GM23338 (cell line): ENCODE measurements at regions not wholly inside any gene's neighbourhood (a gene's known extent, or its start where the extent isn't known, plus 50 kb on each side); places are given as distances from the start of the nearest gene placed in this dataset.

Experiments
- ATAC-seq: fragments of 200-7000 bp; cut with Tn5 transposase; 3 replicates; pipeline ENCODE4 v1.9.1; 2020
- DNase-seq: peaks from one replicate; pipeline ENCODE4 v3.0.0-alpha.2; 2015; ENCODE audit warnings: low spot score
- H2AFZ ChIP-seq: fragments of 200-600 bp; sonication (generic); 2 replicates; pipeline ENCODE4 v1.8.0; 2016; ENCODE audit warnings: antibody characterized with exemption, mild to moderate bottlenecking, moderate library complexity
- H3F3A ChIP-seq: fragments of 200-600 bp; sonication (generic); replicated peaks from 2 replicates; pipeline ENCODE4 v1.8.0; 2017; ENCODE audit warnings: antibody characterized with exemption, mixed run types, low read depth
- H3K27ac ChIP-seq: fragments of 200-600 bp; sonication (generic); 2 replicates; pipeline ENCODE4 v1.6.1; 2016; ENCODE audit warnings: low read depth
- H3K27me3 ChIP-seq: fragments of 200-600 bp; sonication (generic); 2 replicates; pipeline ENCODE4 v1.8.0; 2016; ENCODE audit warnings: mild to moderate bottlenecking, mixed run types, moderate library complexity; ENCODE audit not compliant: insufficient read depth
- H3K36me3 ChIP-seq: fragments of 200-600 bp; sonication (generic); 2 replicates; pipeline ENCODE4 v1.8.0; 2016; ENCODE audit warnings: mild to moderate bottlenecking; ENCODE audit not compliant: insufficient read depth
- H3K4me1 ChIP-seq: fragments of 200-600 bp; sonication (generic); 2 replicates; pipeline ENCODE4 v1.8.0; 2016; ENCODE audit warnings: mild to moderate bottlenecking, moderate library complexity; ENCODE audit not compliant: insufficient read depth
- H3K4me2 ChIP-seq: fragments of 200-600 bp; sonication (generic); 2 replicates; pipeline ENCODE4 v1.7.1; 2017; ENCODE audit warnings: mixed run types
- H3K4me3 ChIP-seq: fragments of 200-600 bp; sonication (generic); 2 replicates; pipeline ENCODE4 v1.6.1; 2016; ENCODE audit warnings: mixed run types
- H3K79me2 ChIP-seq: fragments of 200-600 bp; sonication (generic); replicated peaks from 2 replicates; pipeline ENCODE4 v1.8.0; 2017; ENCODE audit warnings: mild to moderate bottlenecking; ENCODE audit not compliant: insufficient read depth
- H3K9me2 ChIP-seq: fragments of 200-600 bp; sonication (generic); 2 replicates; pipeline ENCODE4 v1.8.0; 2017; ENCODE audit not compliant: insufficient read depth
- H4K20me1 ChIP-seq: fragments of 200-600 bp; sonication (generic); replicated peaks from 2 replicates; pipeline ENCODE4 v1.8.0; 2017; ENCODE audit warnings: mild to moderate bottlenecking; ENCODE audit not compliant: insufficient read depth
- H3K27ac Mint-ChIP-seq: 2 replicates; pipeline ENCODE4 v1.8.0; 2020; ENCODE audit warnings: inconsistent platforms, mild to moderate bottlenecking, moderate library complexity, mixed read lengths
- H3K27me3 Mint-ChIP-seq: 3 replicates; pipeline ENCODE4 v1.8.0; 2022; ENCODE audit warnings: low read depth, mild to moderate bottlenecking, moderate library complexity, mixed read lengths, inconsistent platforms; ENCODE audit not compliant: insufficient read depth, poor library complexity
- H3K36me3 Mint-ChIP-seq: 3 replicates; pipeline ENCODE4 v1.8.0; 2021; ENCODE audit warnings: low read depth, mild to moderate bottlenecking, inconsistent platforms, moderate library complexity, mixed read lengths
- H3K4me1 Mint-ChIP-seq: 3 replicates; pipeline ENCODE4 v1.8.0; 2020; ENCODE audit warnings: mild to moderate bottlenecking, inconsistent platforms, mixed read lengths
- H3K4me3 Mint-ChIP-seq: 3 replicates; pipeline ENCODE4 v1.8.0; 2021; ENCODE audit warnings: moderate library complexity, mild to moderate bottlenecking, inconsistent platforms, mixed read lengths
- H3K9me3 Mint-ChIP-seq: 3 replicates; pipeline ENCODE4 v1.8.0; 2020; ENCODE audit warnings: moderate library complexity, mild to moderate bottlenecking, inconsistent platforms, mixed read lengths
- CREB1 ChIP-seq: fragments of 250-450 bp; sonication (Bioruptor Pico); IDR thresholded peaks from 2 replicates; pipeline ENCODE4 v1.5.0; 2020; ENCODE audit warnings: low read depth, mild to moderate bottlenecking, moderate library complexity
- CTCF ChIP-seq, 2 experiments: fragments of 200-600 bp in 1 of 2; sonication (generic) in 1 of 2; conservative IDR thresholded peaks; 2 replicates each; pipeline versions ENCODE4 v1.5.1 to v1.6.1; 2016 to 2017; ENCODE audit warnings: antibody characterized with exemption in 2 of 2, low read depth in 2 of 2, mild to moderate bottlenecking in 2 of 2, moderate library complexity in 1 of 2
- ETS1 ChIP-seq: IDR thresholded peaks from 2 replicates; pipeline ENCODE4 v1.6.1; 2016; ENCODE audit warnings: antibody characterized with exemption
- EZH2 ChIP-seq: fragments of 200-600 bp; sonication (generic); IDR thresholded peaks from one replicate; pipeline ENCODE4 v1.8.0; 2017; ENCODE audit warnings: antibody characterized with exemption, mild to moderate bottlenecking, low read depth; ENCODE audit not compliant: unreplicated experiment
- EZH2phosphoT487 ChIP-seq: fragments of 200-600 bp; sonication (generic); IDR thresholded peaks from one replicate; pipeline ENCODE4 v1.8.1; 2018; ENCODE audit warnings: antibody characterized with exemption; ENCODE audit not compliant: unreplicated experiment
- JUNB ChIP-seq: IDR thresholded peaks from one replicate; pipeline ENCODE4 v1.6.1; 2016; ENCODE audit warnings: antibody characterized with exemption; ENCODE audit not compliant: unreplicated experiment
- NANOG ChIP-seq: IDR thresholded peaks from 2 replicates; pipeline ENCODE4 v1.6.1; 2016; ENCODE audit warnings: antibody characterized with exemption, borderline replicate concordance
- POLR2AphosphoS5 ChIP-seq: IDR thresholded peaks from 2 replicates; pipeline ENCODE4 v1.6.1; 2016; ENCODE audit warnings: antibody characterized with exemption, low read depth
- REST ChIP-seq: IDR thresholded peaks from one replicate; pipeline ENCODE4 v1.6.1; 2018; ENCODE audit warnings: antibody characterized with exemption; ENCODE audit not compliant: unreplicated experiment
- STAT1 ChIP-seq: IDR thresholded peaks from one replicate; pipeline ENCODE4 v1.6.1; 2016; ENCODE audit warnings: antibody characterized with exemption; ENCODE audit not compliant: unreplicated experiment
- ZNF114 ChIP-seq: fragments of 250-450 bp; sonication (Bioruptor Pico); IDR thresholded peaks from 2 replicates; pipeline ENCODE4 v1.5.0; 2020; ENCODE audit warnings: mild to moderate bottlenecking, moderate library complexity
- ZNF331 ChIP-seq: fragments of 250-450 bp; sonication (Bioruptor Pico); IDR thresholded peaks from 2 replicates; pipeline ENCODE4 v1.5.0; 2020; ENCODE audit warnings: low read depth, mild to moderate bottlenecking, moderate library complexity
- ZNF462 ChIP-seq: fragments of 250-450 bp; sonication (Bioruptor Pico); IDR thresholded peaks from 2 replicates; pipeline ENCODE4 v1.5.0; 2020; ENCODE audit warnings: mild to moderate bottlenecking, moderate library complexity

- no peaks in the 10 kb centered on the region for H3K36me3 ChIP-seq
- no peaks in the 10 kb centered on the region for H3K27me3 ChIP-seq
- no peak overlapping the region for H2AFZ ChIP-seq
- Mint-ChIP-seq H3K27ac (no peak overlapping the region), H3K4me1 (no peaks in the 10 kb centered on the region), H3K9me3 (peaks cover 3% of the 10 kb centered on the region; the same call in 1 of the 3 replicates), H3K4me3 (no peak overlapping the region), H3K27me3 (no peaks in the 10 kb centered on the region), H3K36me3 (no peaks in the 10 kb centered on the region)
- H3K4me1 ChIP-seq = no peaks in the 10 kb centered on the region
- H3F3A ChIP-seq = no peaks in the 10 kb centered on the region
- no peaks in the 10 kb centered on the region for H4K20me1 ChIP-seq
- no peaks in the 10 kb centered on the region for H3K9me2 ChIP-seq
- no peak overlapping the region for H3K4me3 ChIP-seq
- H3K4me2 ChIP-seq = no peak overlapping the region
- ATAC-seq (no peak), DNase-seq (no peak)
- H3K79me2 ChIP-seq = no peaks in the 10 kb centered on the region
- no peak for TF ChIP-seq CTCF (conservative IDR thresholded peaks at IDR 0.05; ENCODE audit: low read depth in 2 of 2)
- TF ChIP-seq NANOG = no peak
- no peak for TF ChIP-seq POLR2AphosphoS5
- TF ChIP-seq EZH2phosphoT487 = no peak
- TF ChIP-seq ETS1 = no peak
- no peak for TF ChIP-seq CREB1 (CRISPR knock-in tag)
- no peak for TF ChIP-seq ZNF114
- no peak for TF ChIP-seq REST
- no peak for TF ChIP-seq EZH2
- TF ChIP-seq ZNF331 (CRISPR knock-in tag) = no peak
- TF ChIP-seq JUNB = no peak
- TF ChIP-seq STAT1 = no peak
- TF ChIP-seq ZNF462 (CRISPR knock-in tag) = no peak
- H3K27ac ChIP-seq = no peak overlapping the region
These were observed 198.9 kb upstream of the WWC1 start for GRCh38 chr5:168092209-168093185.
